ENCODE measurements at regions not wholly inside any gene's neighbourhood (a gene's known extent, or its start where the extent isn't known, plus 50 kb on each side); places are given as distances from the start of the nearest gene placed in this dataset.

GRCh38 chr20:59400708-59401107, 100.3 kb downstream of the EDN3 start:
- no peak for TF ChIP-seq EZH2phosphoT487 (IDR thresholded peaks at IDR 0.05; ENCODE audit: insufficient read depth, low read depth)
- TF ChIP-seq EZH2 (IDR thresholded peaks at IDR 0.05; ENCODE audit: insufficient read depth, poor library complexity, severe bottlenecking), result no peak
